A204.1 (cell line): ENCODE measurements at regions not wholly inside any gene's neighbourhood (a gene's known extent, or its start where the extent isn't known, plus 50 kb on each side); places are given as distances from the start of the nearest gene placed in this dataset.

Source experiments
- FAIRE-seq: peaks from 2 replicates; lab custom pipeline; 2012; peaks lifted over from hg19 to GRCh38; lab: Jason Lieb, UNC

DNA sequence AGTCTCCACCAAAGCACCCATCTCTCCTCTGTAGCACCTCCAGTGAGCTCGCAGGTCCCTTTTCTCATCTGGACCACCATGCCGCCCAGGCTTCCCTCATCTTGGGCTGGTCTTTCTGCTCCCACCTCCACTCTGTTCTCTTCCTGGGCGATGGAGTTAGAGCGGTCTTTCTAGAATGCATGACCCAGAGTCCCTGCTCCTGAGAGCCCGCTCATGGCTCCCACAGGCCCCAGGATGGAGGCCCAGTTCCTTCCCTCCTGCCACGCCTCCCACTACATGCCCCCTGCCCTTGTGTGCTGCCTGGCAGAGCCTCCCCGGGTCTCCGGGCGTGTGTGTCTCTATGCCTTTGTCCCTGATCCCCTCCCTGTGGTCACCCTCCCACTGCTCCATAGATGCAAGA is 100.7 kb upstream of the RTL1 start:
- FAIRE-seq: no peak

DNA sequence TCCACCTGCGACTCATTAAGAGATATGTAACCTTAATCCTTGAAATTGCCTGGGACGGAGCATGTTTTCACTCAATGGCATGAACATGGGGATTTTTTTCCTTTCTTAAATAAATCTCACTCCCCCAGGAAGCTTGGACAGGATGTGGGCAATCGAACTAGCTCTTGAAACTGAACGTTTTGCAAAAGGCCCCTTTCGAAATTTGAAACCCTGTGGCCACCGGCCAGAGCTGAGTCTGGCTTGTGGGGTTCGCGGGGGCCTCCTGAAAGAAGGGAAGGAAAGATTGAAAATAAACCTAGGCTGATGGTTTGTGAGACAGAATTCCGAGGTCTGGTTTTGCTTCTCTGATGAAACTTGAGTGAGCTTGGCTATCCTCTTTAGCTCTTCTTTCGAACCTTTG is 101.4 kb upstream of the RTL1 start:
- no peak for FAIRE-seq

DNA sequence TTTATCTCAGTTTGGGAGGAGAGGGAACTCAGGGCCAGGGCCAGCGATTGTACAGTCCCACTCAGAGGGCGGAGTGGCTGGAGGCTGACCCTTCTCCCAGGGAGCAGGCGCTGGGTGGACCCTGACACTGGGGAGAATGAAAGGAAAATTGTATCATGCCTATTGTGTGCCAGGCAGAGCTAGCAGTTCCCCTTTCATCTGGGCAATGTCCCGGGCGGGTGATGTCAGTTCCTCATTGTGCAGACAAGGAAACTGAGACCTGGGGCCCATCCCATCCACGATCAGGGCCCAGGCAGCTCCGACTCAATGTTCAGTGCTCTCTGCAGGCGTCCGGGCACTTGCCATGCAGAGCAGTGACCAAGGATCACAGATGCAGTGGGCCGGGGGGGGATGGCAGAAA is 101.9 kb upstream of the RTL1 start:
- FAIRE-seq: no peak

DNA sequence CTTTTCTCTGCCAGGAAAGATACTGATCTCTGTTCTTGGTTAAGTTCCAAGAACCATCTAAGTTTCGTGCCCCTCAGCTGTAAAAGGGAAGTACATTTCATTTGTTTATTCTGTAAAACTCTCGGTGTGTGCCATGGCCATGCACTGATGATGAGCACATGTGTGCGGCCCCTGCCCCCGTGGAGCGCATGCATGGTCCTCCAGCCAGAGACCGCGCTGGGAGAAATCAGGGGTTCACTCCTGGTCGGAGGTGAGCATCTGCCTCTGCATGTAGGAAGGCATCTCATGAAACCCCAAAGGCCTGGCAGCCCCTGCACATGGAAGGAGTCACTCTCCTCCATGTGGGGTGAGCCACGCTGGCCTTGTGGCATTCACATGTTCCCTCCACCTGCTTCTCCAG is 102.5 kb upstream of the RTL1 start:
- no peak for FAIRE-seq

DNA sequence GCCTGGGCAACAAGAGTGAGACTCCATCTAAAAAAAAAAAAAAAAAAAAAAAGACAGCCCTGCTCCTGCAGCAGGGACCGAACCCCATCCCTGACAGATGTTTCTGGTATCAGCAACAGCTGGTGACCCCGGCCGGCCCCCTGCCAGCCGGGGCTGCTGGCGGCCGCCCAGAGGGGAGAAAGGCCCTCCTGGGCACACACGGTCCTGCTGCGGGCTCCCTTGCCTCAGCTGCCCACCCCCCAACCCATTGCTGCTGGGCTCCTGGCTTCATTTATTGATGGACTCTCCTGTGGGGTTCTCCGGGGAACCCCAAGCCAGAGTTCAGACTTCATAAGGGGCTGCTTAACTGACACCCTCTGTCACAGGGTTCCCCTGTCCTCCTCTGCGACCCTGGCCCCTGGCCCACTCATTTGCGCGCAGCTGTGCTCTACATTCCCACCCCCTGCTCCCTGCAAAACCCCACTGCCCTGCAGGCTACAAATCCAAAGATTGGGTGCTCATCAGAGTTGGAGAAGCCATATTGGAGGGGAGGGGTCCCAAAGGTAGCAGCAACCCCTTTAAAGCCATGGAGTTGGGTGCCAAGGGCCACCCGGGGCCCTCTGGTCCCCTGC is 103.6 kb upstream of the RTL1 start:
- FAIRE-seq: no peak

DNA sequence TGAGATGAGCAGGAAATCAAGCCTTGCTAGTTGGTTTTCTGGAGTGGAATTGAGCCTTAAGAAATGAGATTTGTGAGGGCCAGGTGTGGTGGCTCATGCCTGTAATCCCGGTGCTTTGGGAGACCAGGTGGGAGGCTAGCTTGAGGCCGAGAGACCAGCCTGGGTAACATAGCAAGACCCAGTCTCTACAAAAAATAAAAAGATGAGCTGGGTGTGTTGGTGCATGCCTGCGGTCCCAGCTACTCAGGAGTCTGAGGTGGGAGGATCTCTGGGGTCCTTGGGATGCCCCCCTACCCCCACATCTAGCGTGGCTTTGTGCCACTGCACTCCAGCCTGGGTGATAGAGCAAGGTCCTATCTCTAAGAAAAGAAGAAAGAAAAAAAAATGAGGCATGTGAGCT is 104.2 kb upstream of the RTL1 start:
- no peak for FAIRE-seq

DNA sequence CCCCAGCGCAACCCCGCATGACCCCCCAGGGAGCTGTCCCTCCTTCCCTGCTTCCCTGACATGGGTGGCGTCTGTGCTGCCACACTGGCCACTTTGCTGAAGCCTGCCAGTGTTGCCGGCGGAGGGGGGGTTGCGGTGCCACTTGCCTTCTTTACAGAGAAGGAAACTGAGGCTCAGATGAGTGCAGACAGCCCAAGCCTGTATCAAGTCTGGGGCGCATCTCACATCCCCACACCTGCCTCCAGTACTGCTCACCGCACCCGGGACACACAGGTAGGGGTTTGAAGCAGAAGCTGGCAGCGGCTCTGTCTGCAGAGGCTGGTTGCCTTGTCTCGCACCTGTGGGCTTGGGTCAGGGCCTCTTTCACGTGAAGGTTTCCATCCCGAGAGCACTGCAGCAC is 104.7 kb upstream of the RTL1 start:
- no peak for FAIRE-seq

DNA sequence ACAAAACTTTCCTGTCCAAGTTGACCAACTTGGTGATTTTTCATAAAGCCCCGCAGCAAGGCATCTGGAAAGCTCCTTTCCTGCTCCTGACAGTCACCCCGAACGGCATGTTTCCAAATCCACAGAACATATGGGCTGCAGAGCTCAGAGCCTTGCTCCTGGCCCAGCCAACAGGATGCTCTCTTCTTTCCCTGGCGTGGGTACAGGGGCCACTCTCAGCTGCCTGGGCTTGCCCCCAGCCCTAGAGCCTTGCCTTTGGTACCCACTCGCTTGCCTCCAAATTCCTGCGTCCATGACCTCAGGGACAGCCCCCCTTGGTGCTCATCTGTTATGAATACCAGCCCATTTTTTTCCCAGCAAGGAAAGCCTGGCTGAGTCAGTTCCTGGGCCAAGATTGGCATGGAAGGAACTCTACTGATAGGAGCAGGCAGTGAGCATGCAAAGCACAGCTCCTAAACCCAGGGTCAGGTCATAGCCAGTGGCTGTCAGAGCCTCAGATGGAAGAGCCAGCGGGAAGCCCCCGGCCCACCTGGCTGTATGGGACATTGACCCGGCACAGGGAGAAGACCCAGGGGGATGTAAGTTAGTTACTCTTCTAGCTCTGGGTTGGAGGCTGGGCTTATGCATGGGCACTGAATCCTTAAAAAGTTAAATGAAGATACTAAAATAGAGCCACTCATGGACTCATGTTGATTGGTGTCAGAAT is 105.3 kb upstream of the RTL1 start:
- FAIRE-seq: no peak

DNA sequence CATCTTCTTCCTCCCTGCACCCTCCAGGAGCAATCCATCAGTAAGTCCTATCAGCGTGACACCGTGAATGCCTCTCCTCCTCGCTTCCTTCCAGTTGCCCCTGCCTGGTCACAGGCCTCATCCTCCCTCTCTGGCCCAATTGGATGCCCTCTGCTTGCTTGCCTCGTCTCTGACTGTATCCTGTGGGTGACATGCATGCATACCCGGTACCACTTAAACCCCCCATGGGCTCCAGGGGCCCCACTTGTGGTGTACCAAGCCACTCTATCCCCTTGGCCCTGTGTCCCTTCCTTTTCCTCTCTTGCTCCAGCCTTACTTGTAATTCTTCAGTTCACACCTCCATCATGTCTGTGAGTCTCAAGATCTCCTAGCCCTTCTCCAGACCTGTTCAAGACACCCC is 106.0 kb upstream of the RTL1 start:
- FAIRE-seq: no peak

DNA sequence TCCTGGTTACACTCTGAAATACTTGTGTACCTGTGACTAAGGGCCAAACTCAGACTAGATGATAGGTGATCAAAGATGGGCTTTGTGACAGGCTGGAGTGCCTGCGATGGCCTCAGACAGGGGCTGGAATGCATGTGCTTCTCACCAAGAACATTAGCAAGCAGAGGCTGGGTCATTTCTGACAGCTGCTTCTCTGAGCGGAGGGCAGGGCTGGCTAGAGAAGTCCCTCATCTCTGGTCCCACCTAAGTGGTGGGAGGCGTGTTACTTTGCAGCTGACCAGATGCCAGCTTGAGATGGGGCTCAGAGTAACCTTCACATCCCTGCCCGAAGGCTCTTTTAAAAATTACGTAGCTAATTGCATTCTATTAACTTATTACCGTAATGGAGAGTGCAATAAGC is 106.8 kb upstream of the RTL1 start:
- no peak for FAIRE-seq

DNA sequence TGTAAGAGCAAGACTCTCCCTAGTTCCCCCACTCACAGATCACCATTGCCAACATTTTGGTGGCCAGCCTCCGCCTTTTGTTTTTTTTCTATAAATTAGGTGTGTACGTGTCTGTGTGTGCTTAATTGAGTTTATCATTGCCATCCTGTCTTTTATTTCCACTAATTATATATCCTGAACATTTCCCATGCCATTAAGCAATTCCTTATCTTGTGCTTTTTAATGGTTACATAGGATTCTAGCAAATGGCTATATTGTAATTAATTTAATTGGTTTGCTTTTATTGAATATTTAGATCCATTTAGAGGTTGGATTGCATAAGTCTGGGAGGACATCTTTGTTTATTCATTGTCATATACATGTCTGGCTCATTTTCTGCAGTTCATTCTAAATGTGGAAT is 107.3 kb upstream of the RTL1 start:
- no peak for FAIRE-seq

DNA sequence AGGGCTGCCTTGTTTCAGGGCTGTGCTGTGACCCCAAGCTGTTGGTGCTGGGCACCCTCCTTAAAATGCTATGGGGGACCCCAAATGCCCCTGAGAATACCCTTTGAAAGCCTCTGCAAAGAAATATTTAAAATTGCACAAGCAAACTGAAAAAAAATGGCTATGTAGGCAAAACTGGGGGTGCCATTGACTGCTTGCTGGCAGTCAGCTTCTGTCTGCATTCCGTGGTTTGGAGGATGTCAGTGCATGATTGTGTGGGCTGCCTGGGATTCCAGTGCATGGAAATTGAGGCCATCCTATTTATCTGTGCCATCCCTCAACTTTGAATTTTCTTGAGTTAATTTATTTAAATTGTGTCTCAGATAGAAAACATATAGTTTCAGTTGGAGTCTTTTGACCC is 113.7 kb upstream of the RTL1 start:
- FAIRE-seq: no peak

DNA sequence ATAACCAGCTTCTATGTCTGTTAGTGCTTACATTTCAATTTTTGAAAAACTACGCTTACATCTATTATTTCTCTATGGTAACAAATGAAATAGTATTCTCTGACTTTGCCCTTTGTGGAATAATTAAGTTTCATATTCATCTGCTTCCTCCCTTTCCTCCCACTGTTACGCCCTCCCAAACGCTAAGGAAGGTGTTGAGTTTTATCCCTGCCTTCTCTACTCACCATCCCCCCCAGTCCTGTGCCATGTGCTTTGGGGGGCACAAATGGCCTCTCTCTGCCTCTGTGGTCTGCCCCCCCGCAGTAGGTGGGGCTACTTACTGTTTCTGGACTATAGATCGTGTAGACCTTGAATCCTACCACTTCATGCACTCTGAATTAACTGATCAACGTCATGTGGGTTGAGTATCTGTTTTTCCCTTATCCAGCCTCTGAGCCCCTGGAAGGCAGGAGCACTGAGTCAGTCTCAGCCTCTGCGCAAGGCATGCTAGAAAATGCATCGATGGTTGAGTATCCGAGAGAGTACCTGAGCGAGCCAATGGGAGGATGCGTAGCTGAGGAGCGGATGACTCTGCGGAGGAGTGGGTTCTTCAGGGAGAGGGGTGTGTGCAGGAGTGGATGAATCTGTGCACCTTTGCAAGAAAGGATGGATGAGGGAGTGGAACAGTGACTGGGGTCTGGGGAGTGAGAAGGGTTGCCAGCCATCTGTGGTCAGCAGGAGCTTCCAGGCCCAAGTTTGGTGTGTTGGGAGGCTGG is 114.5 kb upstream of the RTL1 start:
- FAIRE-seq: no peak

DNA sequence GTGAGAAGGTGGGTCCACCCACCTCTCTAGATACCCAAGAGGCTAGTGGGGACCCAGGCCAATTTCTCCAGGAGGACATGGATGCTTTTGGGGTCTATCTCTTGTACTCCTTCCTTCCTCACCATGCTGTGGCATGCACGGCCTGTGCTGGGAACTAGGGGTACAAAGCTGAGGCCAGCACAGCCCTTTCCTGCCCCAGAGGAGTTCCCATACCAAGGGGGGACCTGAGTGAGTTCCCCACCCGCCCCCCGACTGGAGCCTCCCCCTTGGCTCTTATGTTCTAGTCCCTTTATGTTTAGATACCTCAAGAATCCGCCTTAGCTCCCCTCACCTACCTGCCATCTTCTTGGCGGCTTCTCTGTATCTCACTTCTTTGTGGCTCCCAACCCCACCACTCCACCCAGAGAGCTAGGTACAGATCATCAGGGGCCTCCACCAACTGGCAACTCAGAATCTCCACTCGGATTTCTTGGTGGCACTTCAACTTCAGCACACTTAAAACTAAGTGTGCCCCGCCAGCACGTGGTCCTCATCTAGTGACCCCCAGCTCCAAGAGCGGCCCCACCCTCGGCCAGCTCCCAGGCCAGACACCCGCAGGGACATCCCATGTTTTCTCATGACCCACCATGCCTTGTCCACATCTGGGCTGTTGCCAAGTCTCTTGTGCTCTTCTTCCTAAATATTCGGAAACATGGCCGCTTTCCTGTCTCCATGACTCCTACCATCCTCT is 115.2 kb upstream of the RTL1 start:
- FAIRE-seq: no peak

DNA sequence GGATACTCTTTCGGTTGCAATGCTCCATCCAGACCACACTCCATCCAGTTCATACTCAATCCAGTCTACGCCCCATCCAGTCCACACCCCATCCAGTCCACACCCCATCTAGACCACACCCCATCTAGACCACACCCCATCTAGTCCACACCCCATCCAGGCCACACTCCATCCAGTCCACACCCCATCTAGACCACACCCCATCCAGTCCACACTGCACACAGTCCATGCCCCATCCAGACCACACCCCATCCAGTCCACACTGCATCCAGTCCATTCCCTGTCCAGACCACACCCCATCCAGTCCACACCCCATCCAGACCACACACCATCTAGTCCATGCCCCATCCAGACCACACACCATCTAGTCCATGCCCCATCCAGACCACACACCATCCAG is 116.0 kb upstream of the RTL1 start:
- FAIRE-seq: no peak

DNA sequence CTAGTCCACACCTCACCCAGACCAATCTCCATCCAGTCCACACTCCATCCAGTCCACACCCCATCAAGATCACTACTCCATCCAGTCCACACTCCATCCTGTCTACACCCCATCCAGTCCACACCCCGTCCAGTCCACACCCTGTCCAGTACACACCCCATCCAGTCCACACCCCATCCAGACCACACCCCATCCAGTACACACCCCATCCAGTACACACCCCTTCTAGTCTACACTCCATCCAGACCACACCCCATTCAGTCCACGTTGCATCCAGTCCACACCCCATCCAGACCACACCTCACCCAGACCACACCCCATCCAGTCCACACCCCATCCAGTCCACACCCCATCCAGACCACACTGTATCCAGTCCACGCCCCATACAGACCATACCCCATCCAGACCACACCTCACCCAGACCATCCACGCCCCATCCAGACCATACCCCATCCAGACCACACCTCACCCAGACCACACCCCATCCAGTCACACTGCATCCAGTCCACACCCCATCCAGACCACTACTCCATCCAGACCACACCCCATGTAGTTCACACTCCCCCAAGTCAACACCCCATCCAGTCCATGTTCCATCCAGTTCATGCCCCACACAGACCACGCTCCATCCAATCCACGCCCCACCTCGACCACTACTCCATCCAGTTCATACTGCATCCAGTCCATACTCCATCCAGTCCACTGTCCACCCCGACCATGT is 116.6 kb upstream of the RTL1 start:
- no peak for FAIRE-seq

DNA sequence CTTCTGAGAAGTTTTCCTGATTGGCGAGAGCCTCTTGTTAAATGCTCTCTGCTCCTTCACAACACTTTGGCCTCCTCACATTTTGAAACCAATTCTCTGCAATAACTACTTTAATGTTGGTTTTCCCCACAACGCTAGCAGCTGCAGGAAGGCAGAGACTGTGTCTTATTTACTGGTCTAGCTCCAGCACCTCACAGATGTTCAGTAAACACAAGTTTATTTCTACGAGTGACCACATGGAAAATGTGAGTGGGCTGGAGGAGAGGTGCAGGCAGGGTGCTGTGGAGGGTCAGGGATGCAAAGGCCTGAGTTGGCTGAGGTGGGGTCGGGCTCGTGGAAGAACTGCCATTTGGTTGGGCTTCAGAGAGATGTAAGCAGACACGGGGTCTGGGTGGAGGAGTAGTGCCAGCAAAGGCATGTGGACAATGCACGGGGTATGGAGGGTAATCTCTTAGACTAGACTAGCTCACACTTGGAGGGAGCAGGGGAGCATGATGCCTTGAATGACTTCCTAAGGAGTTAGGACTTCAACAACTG is 117.4 kb upstream of the RTL1 start:
- no peak for FAIRE-seq

DNA sequence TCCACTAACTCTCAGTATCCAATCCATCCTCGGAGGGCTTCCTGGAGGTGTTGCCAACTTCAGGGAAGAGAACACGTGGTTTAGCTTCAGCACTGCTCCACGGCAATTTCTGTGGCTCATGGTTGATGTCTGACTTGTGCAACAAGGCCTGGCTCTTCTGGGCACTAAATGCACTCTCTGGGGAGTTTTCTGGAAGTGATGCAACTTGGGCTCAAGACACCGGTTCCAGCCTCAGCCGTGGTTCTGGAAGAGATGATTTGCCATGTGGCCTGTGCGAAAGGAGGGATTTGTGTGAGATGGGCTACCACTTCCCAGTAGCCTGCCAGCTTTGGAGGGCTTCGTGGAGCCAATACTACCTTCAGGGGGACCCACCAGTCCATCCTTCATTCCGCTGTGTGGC is 118.6 kb upstream of the RTL1 start:
- no peak for FAIRE-seq

DNA sequence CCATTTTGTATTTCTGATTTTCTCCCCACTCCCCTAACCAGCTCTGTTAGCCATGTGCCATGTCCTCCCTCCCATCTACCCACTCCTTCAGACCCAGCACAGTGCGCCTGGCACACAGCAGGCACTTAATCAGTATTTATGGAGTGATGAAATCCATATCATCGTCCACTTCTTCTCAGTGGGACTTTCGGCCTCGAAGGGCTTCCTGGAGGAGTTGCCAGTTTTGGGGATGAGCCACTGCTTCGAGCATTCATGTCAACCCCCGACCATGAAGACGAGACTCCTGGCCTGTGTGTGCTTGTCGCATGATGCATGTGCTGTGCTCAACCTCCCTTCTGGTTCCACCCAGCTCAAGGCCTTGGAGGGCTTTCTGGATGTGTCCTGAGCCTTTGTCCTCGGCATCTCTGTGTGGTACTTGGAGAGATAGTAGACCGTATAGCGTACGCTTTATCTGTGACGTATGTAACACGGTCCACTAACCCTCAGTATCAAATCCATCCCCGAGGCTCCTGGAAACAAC is 119.5 kb upstream of the RTL1 start:
- FAIRE-seq: no peak

DNA sequence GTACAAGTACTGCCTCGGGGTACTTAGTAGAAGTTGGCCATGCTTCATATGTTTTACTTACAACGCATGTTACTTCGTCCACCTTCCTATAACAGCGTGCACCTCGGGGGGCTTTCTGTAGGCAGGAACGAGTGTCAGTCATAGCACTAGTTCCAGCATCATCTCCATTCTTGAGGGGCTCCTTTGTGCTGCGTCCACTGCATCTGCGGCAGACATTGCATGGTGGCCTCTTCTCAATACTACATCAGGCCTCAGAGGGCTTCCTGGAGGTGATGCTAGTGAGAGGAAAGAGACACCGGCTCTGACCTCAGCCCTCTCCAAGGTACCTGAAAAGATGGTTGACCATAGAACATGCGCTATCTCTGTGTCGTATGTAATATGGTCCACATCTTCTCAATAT is 121.2 kb upstream of the RTL1 start:
- FAIRE-seq: no peak

DNA sequence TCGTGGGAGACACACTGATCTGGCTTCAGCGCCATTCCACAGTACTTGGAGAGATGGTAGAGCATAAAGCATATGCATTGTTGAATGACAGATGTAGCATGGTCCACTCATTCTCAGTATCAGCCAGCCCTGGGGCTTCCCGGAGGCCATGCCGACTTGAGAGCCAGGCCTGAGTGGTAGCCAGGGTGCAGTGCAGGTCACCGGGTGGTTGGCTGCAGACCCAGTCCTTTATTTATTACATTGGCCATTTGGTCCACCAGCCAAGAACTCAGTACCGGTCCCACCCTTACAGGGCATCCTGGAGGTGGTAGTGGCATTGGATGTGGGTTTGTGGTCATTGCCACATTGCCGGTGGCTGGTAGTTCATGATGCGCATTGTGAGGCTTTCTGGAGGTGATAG is 121.6 kb upstream of the RTL1 start:
- FAIRE-seq: no peak

DNA sequence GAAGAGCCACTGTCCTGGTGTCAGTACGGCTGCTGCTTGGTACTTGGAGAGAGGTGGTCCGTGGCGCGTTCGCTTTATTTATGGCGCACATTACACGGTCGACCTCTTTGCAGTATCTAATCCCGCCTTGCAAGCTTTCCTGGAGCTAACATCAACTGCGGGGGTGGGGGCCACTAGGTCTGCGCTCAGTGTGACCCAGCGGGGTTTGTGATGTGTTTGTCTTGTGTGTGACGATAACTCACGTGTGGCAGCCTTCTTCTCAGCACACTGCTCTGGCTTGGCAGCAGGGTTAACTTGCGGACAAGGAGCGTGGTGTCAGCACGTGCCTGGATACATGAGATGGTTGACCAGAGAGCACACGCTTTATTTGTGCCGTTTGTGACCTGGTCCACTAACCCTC is 122.2 kb upstream of the RTL1 start:
- no peak for FAIRE-seq
